NB4 (cell line): ENCODE measurements at regions not wholly inside any gene's neighbourhood (a gene's known extent, or its start where the extent isn't known, plus 50 kb on each side); places are given as distances from the start of the nearest gene placed in this dataset.
"Not testable (repeated sequence)": the region's sequence is repeated elsewhere in the genome, so short reads cannot be mapped to it uniquely, and the experiment has no call there.

Experiments used
- MYC ChIP-seq: IDR thresholded peaks from 2 replicates; pipeline ENCODE4 v1.6.1; 2011; ENCODE audit warnings: low read depth, low read length
- POLR2A ChIP-seq: IDR thresholded peaks from 2 replicates; pipeline ENCODE4 v1.6.1; 2011; ENCODE audit warnings: mild to moderate bottlenecking; ENCODE audit not compliant: insufficient read length; ENCODE audit errors: extremely low read depth
- TF ChIP-seq, protein P1 (sequence below): IDR thresholded peaks from one replicate; pipeline ENCODE4 v1.5.1; 2012; ENCODE audit warnings: low read depth, low read length
- TF ChIP-seq, protein P2 (sequence below): IDR thresholded peaks from 2 replicates; pipeline ENCODE4 v1.6.1; 2011; ENCODE audit warnings: low read depth, low read length

DNA sequence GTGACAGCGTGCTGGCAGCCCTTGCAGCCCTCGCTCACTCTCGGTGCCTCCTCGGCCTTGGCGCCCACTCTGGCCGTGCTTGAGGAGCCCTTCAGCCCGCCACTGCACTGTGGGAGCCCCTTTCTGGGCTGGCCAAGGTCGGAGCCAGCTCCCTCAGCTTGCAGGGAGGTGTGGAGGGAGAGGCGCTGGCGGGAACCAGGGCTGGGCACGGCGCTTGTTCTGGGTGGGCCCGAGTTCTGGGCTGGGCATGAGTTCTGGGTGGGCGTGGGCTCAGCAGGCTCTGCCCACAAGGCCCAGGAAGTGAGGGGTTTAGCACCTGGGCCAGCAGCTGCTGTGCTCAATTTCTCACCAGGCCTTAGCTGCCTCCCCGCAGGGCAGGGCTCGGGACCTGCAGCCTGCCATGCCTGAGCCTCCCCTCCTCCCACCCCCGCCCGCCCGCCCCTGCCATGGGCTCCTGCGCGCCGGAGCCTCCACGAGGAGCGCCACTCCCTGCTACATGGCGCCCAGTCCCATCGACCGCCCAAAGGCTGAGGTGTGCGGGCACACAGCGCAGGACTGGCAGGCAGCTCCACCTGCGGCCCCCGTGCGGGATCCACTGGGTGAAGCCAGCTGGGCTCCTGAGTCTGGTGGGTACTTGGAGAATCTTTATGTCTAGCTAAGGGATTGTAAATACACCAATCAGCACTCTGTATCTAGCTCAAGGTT is 169.7 kb downstream of the DEPDC1B start:
- TF ChIP-seq, protein P1, sequence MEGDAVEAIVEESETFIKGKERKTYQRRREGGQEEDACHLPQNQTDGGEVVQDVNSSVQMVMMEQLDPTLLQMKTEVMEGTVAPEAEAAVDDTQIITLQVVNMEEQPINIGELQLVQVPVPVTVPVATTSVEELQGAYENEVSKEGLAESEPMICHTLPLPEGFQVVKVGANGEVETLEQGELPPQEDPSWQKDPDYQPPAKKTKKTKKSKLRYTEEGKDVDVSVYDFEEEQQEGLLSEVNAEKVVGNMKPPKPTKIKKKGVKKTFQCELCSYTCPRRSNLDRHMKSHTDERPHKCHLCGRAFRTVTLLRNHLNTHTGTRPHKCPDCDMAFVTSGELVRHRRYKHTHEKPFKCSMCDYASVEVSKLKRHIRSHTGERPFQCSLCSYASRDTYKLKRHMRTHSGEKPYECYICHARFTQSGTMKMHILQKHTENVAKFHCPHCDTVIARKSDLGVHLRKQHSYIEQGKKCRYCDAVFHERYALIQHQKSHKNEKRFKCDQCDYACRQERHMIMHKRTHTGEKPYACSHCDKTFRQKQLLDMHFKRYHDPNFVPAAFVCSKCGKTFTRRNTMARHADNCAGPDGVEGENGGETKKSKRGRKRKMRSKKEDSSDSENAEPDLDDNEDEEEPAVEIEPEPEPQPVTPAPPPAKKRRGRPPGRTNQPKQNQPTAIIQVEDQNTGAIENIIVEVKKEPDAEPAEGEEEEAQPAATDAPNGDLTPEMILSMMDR: not testable (repeated sequence)
- TF ChIP-seq MYC, POLR2A: not testable (repeated sequence)
- TF ChIP-seq, protein P2, sequence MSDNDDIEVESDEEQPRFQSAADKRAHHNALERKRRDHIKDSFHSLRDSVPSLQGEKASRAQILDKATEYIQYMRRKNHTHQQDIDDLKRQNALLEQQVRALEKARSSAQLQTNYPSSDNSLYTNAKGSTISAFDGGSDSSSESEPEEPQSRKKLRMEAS: not testable (repeated sequence)
